ENCODE measurements at regions not wholly inside any gene's neighbourhood (a gene's known extent, or its start where the extent isn't known, plus 50 kb on each side); places are given as distances from the start of the nearest gene placed in this dataset.

DNA sequence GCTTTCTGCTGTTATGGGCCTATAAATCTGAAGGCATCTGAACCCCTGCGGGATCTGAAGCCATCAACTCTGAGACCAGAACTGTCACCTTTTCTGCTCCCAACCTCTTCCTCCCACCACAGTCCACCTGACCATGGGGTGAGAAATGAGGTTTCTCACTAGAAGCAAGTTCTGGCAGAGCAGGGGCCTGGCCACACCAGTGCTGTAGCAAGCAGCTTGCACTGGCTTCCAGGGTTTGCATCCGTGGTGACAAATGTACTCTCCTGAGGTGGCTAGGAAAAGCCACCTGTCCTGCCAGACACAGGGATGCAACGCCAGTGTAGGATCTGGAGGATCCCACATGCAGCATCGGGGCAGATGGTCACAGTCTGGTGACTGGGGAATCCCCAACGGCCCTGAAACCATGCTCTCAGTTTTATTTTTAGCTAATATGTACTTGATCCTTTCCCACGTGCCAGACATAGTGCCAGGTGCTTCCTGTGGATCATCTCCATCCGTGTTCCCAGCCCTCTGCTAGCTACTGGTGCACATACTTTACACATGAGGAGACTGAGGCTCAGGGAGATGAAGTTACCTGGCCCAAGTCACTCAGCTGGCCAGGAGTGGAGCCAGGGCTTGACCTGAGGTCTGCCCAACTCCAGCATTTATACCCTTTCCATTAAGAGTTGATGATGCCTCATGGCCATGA lies 122.1 kb upstream of the SPACA1 start:
- no peak for TF ChIP-seq EZH2 (IDR thresholded peaks at IDR 0.05; ENCODE audit: low read depth)
- TF ChIP-seq, protein P1, sequence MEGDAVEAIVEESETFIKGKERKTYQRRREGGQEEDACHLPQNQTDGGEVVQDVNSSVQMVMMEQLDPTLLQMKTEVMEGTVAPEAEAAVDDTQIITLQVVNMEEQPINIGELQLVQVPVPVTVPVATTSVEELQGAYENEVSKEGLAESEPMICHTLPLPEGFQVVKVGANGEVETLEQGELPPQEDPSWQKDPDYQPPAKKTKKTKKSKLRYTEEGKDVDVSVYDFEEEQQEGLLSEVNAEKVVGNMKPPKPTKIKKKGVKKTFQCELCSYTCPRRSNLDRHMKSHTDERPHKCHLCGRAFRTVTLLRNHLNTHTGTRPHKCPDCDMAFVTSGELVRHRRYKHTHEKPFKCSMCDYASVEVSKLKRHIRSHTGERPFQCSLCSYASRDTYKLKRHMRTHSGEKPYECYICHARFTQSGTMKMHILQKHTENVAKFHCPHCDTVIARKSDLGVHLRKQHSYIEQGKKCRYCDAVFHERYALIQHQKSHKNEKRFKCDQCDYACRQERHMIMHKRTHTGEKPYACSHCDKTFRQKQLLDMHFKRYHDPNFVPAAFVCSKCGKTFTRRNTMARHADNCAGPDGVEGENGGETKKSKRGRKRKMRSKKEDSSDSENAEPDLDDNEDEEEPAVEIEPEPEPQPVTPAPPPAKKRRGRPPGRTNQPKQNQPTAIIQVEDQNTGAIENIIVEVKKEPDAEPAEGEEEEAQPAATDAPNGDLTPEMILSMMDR (conservative IDR thresholded peaks at IDR 0.05) = no peak
- no peaks in the 10 kb centered on the region for H4K20me1 ChIP-seq (ENCODE audit: insufficient read depth)
- CTCF ChIA-PET = no interaction called here
- H2AFZ ChIP-seq = no peak overlapping the region
- H3K4me2 ChIP-seq = no peak overlapping the region
- no peaks in the 10 kb centered on the region for H3K27me3 ChIP-seq (ENCODE audit: insufficient read depth, low read depth)
- no peaks in the 10 kb centered on the region for H3K9me2 ChIP-seq (ENCODE audit: insufficient read depth)
- no peaks in the 10 kb centered on the region for H3K79me2 ChIP-seq (ENCODE audit: low read depth)
- H3K36me3 ChIP-seq (ENCODE audit: low read depth) = no peaks in the 10 kb centered on the region
- no peaks in the 10 kb centered on the region for H3F3A ChIP-seq (ENCODE audit: insufficient read depth, low read depth)
- no peaks in the 10 kb centered on the region for H3K9me3 ChIP-seq (ENCODE audit: insufficient read depth, low read depth)
- H3K4me3 ChIP-seq = no peak overlapping the region
- POLR2A ChIA-PET (ENCODE audit: unreplicated experiment) = no interaction called here
- BruUV-seq (replicated peaks) = no TSS peak
- H3K27ac ChIP-seq = no peak overlapping the region
- no peaks in the 10 kb centered on the region for H3K4me1 ChIP-seq (replicated peaks; ENCODE audit: insufficient read depth)
- no peak for DNase-seq
- intact Hi-C loops (cut with micrococcal nuclease; ENCODE audit: unreplicated experiment) = no loop called here

DNA sequence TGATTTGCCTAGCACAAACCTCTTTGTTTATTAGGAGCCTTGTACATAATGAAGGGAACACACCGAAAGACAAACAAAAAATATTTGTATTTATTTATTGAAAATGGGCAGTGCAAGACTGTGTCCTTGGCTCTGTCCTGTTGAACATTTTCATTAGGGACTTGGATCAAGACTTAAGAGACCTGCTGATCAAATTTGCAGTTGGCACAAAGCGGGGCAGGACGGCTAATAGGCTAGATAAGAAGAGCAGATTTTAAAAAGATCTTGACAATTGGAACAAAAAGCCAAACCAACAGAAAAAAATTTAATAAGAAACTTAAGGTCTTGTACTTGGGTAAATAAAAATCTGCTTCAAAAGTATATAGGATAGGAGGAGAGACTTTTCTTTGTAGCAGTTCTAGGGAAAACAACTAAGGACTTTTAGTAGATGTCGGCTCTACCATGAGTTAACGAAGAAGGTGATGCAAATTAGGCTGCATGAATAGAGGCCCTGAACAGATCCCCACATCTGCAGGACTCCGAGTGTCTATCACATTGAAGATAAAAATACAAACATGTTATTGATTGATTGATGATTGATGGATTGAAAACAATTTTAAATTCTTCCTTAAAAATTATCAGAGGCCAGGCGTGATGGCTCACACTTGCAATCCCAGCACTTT lies 124.1 kb upstream of the SPACA1 start:
- ChIA-PET CTCF (no interaction called here), POLR2A (ENCODE audit: unreplicated experiment) (no interaction called here)
- no peak for DNase-seq
- no peaks in the 10 kb centered on the region for H3K9me3 ChIP-seq (ENCODE audit: insufficient read depth, low read depth)
- no peaks in the 10 kb centered on the region for H4K20me1 ChIP-seq (ENCODE audit: insufficient read depth)
- H3K79me2 ChIP-seq (ENCODE audit: low read depth) = no peaks in the 10 kb centered on the region
- no peak overlapping the region for H2AFZ ChIP-seq
- H3K4me3 ChIP-seq = no peak overlapping the region
- no peak overlapping the region for H3K4me2 ChIP-seq
- intact Hi-C loops (cut with micrococcal nuclease; ENCODE audit: unreplicated experiment) = no loop called here
- H3K4me1 ChIP-seq (replicated peaks; ENCODE audit: insufficient read depth) = no peaks in the 10 kb centered on the region
- H3K27me3 ChIP-seq (ENCODE audit: insufficient read depth, low read depth) = no peaks in the 10 kb centered on the region
- no peaks in the 10 kb centered on the region for H3K36me3 ChIP-seq (ENCODE audit: low read depth)
- no peaks in the 10 kb centered on the region for H3F3A ChIP-seq (ENCODE audit: insufficient read depth, low read depth)
- TF ChIP-seq EZH2 (IDR thresholded peaks at IDR 0.05; ENCODE audit: low read depth) = no peak
- TF ChIP-seq, protein P1 (conservative IDR thresholded peaks at IDR 0.05) = no peak
- no peak overlapping the region for H3K27ac ChIP-seq
- no peaks in the 10 kb centered on the region for H3K9me2 ChIP-seq (ENCODE audit: insufficient read depth)
- BruUV-seq (replicated peaks) = no TSS peak

DNA sequence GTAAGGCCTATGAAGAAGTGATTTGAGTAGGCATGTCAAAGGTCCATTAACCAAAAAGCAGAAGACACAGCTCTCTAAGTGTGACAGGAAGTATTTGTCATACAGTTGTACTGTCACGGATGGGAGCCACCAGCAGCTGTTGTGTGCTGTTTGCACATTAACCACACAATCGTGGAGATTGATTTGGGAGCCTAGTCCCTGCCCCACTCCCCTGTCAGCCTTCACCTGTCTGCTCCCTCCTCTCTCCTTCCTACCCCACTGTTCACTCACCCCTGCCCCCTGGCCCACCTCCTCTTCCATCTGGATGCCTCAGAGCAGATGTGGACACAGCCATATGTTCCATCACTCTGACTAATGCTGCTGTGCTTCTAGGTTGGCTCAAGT lies 124.7 kb upstream of the SPACA1 start:
- no peaks in the 10 kb centered on the region for H3K4me1 ChIP-seq (replicated peaks; ENCODE audit: insufficient read depth)
- no peak overlapping the region for H3K4me3 ChIP-seq
- no peak for DNase-seq
- TF ChIP-seq, protein P1 (conservative IDR thresholded peaks at IDR 0.05) = no peak
- no peak for TF ChIP-seq EZH2 (IDR thresholded peaks at IDR 0.05; ENCODE audit: low read depth)
- no peak overlapping the region for H2AFZ ChIP-seq
- no TSS peak for BruUV-seq (replicated peaks)
- H3K4me2 ChIP-seq = no peak overlapping the region
- ChIA-PET CTCF (no interaction called here), POLR2A (ENCODE audit: unreplicated experiment) (no interaction called here)
- no peaks in the 10 kb centered on the region for H3F3A ChIP-seq (ENCODE audit: insufficient read depth, low read depth)
- intact Hi-C loops (cut with micrococcal nuclease; ENCODE audit: unreplicated experiment) = no loop called here
- no peaks in the 10 kb centered on the region for H4K20me1 ChIP-seq (ENCODE audit: insufficient read depth)
- no peaks in the 10 kb centered on the region for H3K79me2 ChIP-seq (ENCODE audit: low read depth)
- no peaks in the 10 kb centered on the region for H3K36me3 ChIP-seq (ENCODE audit: low read depth)
- H3K27me3 ChIP-seq (ENCODE audit: insufficient read depth, low read depth) = no peaks in the 10 kb centered on the region
- no peaks in the 10 kb centered on the region for H3K9me2 ChIP-seq (ENCODE audit: insufficient read depth)
- H3K9me3 ChIP-seq (ENCODE audit: insufficient read depth, low read depth) = no peaks in the 10 kb centered on the region
- no peak overlapping the region for H3K27ac ChIP-seq
